H1 (cell line): ENCODE measurements at regions not wholly inside any gene's neighbourhood (a gene's known extent, or its start where the extent isn't known, plus 50 kb on each side); places are given as distances from the start of the nearest gene placed in this dataset.

Experiments used
- EZH2 ChIP-seq: fragments of 200-600 bp; sonication (generic); IDR thresholded peaks from 2 replicates; pipeline ENCODE4 v1.7.1; 2012; ENCODE audit warnings: low read depth, mild to moderate bottlenecking, moderate library complexity, low read length, inconsistent platforms; ENCODE audit not compliant: severe bottlenecking
- TEAD4 ChIP-seq: IDR thresholded peaks from 2 replicates; pipeline ENCODE4 v1.6.1; 2012; ENCODE audit warnings: low read depth, low read length, inconsistent platforms, mixed read lengths
- TF ChIP-seq, protein P1 (sequence below), 3 experiments: IDR thresholded peaks; 1 replicate in 2 of 3; 2 replicates in 1 of 3; pipeline versions ENCODE4 v1.5.1 to v1.6.1; 2011; ENCODE audit warnings: low read length in 3 of 3, mild to moderate bottlenecking in 3 of 3, inconsistent platforms in 2 of 3, low read depth in 1 of 3, moderate library complexity in 1 of 3; ENCODE audit not compliant: insufficient read depth in 1 of 3; ENCODE audit errors: control extremely low read depth in 1 of 3

DNA sequence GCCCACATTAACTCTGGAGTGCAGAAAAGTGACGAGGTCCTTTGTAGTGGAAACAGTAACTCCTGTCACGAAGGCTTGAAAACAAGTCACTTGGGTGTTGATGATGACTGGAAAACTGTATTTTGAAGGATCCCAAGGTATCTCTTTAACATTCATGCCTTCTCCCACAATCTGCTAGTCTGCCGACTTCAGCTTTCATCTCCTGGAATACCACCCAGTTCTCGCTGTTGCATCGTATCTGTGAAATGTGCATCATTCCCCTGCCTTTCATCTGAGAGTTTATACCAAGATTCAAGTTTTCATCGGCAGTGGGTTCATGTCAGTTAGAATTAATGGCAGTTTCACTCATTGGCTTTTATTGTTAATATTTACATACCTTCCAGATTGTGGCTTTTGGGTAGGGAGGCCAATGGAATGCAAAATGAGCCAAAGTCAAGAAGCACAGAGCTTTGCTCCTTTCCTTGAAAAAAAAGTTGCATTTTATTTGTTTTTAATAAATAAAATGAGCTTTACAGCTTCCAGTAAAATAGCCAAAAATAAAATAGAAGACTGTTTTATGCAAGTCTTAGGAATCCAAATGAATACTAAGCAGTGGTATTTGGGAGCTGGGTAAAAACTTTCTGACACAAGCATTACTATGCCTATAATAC lies 575.2 kb upstream of the WWC1 start:
- TF ChIP-seq TEAD4: no peak
- TF ChIP-seq EZH2: no peak
- TF ChIP-seq, protein P1, sequence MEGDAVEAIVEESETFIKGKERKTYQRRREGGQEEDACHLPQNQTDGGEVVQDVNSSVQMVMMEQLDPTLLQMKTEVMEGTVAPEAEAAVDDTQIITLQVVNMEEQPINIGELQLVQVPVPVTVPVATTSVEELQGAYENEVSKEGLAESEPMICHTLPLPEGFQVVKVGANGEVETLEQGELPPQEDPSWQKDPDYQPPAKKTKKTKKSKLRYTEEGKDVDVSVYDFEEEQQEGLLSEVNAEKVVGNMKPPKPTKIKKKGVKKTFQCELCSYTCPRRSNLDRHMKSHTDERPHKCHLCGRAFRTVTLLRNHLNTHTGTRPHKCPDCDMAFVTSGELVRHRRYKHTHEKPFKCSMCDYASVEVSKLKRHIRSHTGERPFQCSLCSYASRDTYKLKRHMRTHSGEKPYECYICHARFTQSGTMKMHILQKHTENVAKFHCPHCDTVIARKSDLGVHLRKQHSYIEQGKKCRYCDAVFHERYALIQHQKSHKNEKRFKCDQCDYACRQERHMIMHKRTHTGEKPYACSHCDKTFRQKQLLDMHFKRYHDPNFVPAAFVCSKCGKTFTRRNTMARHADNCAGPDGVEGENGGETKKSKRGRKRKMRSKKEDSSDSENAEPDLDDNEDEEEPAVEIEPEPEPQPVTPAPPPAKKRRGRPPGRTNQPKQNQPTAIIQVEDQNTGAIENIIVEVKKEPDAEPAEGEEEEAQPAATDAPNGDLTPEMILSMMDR (IDR thresholded peaks at IDR 0.05; ENCODE audit: control extremely low read depth in 1 of 3, insufficient read depth in 1 of 3, low read depth in 1 of 3, low read length in 3 of 3): no peak
